ENCODE measurements at regions not wholly inside any gene's neighbourhood (a gene's known extent, or its start where the extent isn't known, plus 50 kb on each side); places are given as distances from the start of the nearest gene placed in this dataset.

DNA sequence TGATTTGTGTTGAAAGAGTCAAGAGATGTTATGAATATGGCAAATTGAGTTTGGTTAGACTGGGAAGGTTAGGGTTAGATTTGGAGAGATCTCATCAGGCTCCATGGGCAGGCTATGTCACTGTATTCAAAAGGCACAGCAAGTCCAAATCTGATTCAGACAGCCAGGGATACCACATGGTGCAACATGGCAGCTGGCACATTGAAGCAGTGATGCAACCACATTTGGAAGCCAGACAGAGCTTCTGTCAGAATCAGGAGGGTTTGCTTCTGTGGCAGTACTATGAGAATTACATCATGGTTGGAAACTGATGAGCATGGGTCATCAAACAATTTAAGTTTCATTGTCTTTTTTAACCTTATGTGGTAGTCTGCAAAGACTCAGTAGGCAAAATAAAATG, 772.2 kb downstream of the SUCLG1 start:
- DNase-seq = no peak
- intact Hi-C loops (cut with DNase I) = no loop called here

GRCh38 chr2:83674050-83674449, 785.0 kb downstream of the SUCLG1 start:
- Histone ChIP-seq H3K4me3 (no peak overlapping the region), H3K9me3 (no peaks in the 10 kb centered on the region), H3K27ac (no peak overlapping the region), H3K27me3 (no peaks in the 10 kb centered on the region), H3K4me1 (ENCODE audit: insufficient read depth) (no peaks in the 10 kb centered on the region), H3K36me3 (no peaks in the 10 kb centered on the region)
- no peak for TF ChIP-seq EP300 (IDR thresholded peaks at IDR 0.05)
- TF ChIP-seq, protein P1, sequence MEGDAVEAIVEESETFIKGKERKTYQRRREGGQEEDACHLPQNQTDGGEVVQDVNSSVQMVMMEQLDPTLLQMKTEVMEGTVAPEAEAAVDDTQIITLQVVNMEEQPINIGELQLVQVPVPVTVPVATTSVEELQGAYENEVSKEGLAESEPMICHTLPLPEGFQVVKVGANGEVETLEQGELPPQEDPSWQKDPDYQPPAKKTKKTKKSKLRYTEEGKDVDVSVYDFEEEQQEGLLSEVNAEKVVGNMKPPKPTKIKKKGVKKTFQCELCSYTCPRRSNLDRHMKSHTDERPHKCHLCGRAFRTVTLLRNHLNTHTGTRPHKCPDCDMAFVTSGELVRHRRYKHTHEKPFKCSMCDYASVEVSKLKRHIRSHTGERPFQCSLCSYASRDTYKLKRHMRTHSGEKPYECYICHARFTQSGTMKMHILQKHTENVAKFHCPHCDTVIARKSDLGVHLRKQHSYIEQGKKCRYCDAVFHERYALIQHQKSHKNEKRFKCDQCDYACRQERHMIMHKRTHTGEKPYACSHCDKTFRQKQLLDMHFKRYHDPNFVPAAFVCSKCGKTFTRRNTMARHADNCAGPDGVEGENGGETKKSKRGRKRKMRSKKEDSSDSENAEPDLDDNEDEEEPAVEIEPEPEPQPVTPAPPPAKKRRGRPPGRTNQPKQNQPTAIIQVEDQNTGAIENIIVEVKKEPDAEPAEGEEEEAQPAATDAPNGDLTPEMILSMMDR (IDR thresholded peaks at IDR 0.05) = no peak
- no peak for TF ChIP-seq POLR2A (IDR thresholded peaks at IDR 0.05)
- no peak for DNase-seq
- intact Hi-C loops (cut with DNase I) = no loop called here
- 84 to 89% (median 85%) methylated on average over 3 of the region's 3 CpGs for WGBS, 3 donors

More for the DNA sequence above, 772.2 kb downstream of the SUCLG1 start:
- no peaks in the 10 kb centered on the region for H3K36me3 ChIP-seq
- no peaks in the 10 kb centered on the region for H3K27me3 ChIP-seq
- no peaks in the 10 kb centered on the region for H3K4me1 ChIP-seq (ENCODE audit: insufficient read depth)
- H3K27ac ChIP-seq = no peak overlapping the region
- H3K4me3 ChIP-seq = no peak overlapping the region
- TF ChIP-seq EP300 (IDR thresholded peaks at IDR 0.05) = no peak
- TF ChIP-seq POLR2A (IDR thresholded peaks at IDR 0.05) = no peak
- TF ChIP-seq, protein P1 (IDR thresholded peaks at IDR 0.05) = no peak
- H3K9me3 ChIP-seq = no peaks in the 10 kb centered on the region

DNA sequence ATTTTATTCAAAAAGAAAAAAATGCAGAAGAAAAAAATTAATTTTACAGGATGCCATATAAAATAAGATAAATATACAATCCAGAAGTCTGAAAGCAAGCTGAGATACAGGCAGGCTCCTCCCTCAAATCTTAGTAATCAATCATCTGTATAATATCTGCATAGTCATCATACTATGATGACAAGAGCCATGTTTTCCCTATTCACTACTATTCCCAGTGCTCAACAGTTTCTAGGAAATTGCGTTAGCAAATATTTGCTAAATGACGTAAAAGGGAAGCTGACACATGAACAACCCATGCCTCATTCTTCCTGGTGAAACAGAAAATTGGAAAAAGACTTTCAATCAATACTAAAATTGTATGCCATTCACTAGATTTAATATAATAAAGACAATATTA, 793.2 kb downstream of the SUCLG1 start:
- WGBS, 3 donors = 91 to 94% (median 92%) methylated on average over 2 of the region's 2 CpGs
- no peak for DNase-seq
- no peak overlapping the region for H3K4me3 ChIP-seq
- no peaks in the 10 kb centered on the region for H3K27me3 ChIP-seq
- no peaks in the 10 kb centered on the region for H3K4me1 ChIP-seq (ENCODE audit: insufficient read depth)
- TF ChIP-seq, protein P1 (IDR thresholded peaks at IDR 0.05) = no peak
- TF ChIP-seq EP300 (IDR thresholded peaks at IDR 0.05) = no peak
- no peak for TF ChIP-seq POLR2A (IDR thresholded peaks at IDR 0.05)
- no peak overlapping the region for H3K27ac ChIP-seq
- intact Hi-C loops (cut with DNase I) = no loop called here
- no peaks in the 10 kb centered on the region for H3K36me3 ChIP-seq
- H3K9me3 ChIP-seq = no peaks in the 10 kb centered on the region

DNA sequence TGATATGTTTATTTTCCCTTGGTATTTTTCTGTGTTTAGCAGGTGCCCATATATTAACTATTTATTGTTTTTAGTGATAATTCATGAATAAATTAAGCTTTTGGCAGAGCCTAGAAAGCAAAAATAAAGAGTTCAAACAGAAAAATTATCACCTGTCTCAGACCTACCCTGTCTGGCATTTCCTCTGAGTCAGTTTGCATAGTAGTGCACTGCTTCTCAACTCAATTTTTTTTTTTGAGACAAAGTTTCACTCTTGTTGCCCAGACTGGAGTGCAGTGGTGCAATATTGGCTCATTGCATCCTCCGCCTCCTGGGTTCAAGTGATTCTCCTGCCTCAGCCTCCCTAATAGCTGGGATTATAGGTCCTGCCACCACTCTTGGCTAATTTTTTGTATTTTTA, 793.9 kb downstream of the SUCLG1 start:
- no peaks in the 10 kb centered on the region for H3K4me1 ChIP-seq (ENCODE audit: insufficient read depth)
- no peak for TF ChIP-seq EP300 (IDR thresholded peaks at IDR 0.05)
- TF ChIP-seq, protein P1 (IDR thresholded peaks at IDR 0.05) = no peak
- TF ChIP-seq POLR2A (IDR thresholded peaks at IDR 0.05) = no peak
- intact Hi-C loops (cut with DNase I) = no loop called here
- H3K27me3 ChIP-seq = no peaks in the 10 kb centered on the region
- H3K27ac ChIP-seq = no peak overlapping the region
- DNase-seq = no peak
- no peaks in the 10 kb centered on the region for H3K9me3 ChIP-seq
- no peaks in the 10 kb centered on the region for H3K36me3 ChIP-seq
- 84 to 97% (median 95%) methylated on average over 1 of the region's 1 CpG for WGBS, 3 donors
- no peak overlapping the region for H3K4me3 ChIP-seq

DNA sequence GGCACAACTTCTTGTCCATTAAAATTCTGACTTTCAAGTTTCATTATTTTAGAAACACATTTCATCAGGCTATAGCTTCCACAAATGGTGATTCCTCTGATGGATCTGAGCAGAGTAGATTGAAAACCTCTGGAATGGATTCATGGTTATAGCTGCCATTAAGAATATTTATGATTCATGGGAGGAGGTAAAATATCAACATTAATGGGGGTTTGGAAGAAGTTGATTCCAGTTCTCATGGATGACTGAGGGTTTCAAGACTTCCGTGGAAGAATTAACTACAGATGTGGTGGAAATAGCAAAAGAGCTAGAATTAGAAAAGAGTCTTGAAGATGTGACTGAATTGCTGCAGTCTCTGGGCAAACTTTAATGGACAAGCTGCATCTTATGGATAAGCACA, 797.4 kb downstream of the SUCLG1 start:
- H3K9me3 ChIP-seq = no peaks in the 10 kb centered on the region
- no peaks in the 10 kb centered on the region for H3K27me3 ChIP-seq
- TF ChIP-seq POLR2A (IDR thresholded peaks at IDR 0.05) (no peak), EP300 (IDR thresholded peaks at IDR 0.05) (no peak)
- TF ChIP-seq, protein P1 (IDR thresholded peaks at IDR 0.05) = no peak
- H3K27ac ChIP-seq = no peak overlapping the region
- intact Hi-C loops (cut with DNase I) = no loop called here
- H3K4me3 ChIP-seq = no peak overlapping the region
- no peaks in the 10 kb centered on the region for H3K4me1 ChIP-seq (ENCODE audit: insufficient read depth)
- 87 to 98% (median 96%) methylated on average over 1 of the region's 1 CpG for WGBS, 3 donors
- DNase-seq = no peak
- H3K36me3 ChIP-seq = no peaks in the 10 kb centered on the region

Data from ovary (tissue), 7 donors.